Neural progenitor cell (in vitro differentiated cells): ENCODE measurements at regions not wholly inside any gene's neighbourhood (a gene's known extent, or its start where the extent isn't known, plus 50 kb on each side); places are given as distances from the start of the nearest gene placed in this dataset.

Experiments
- DNase-seq: peaks from one replicate; pipeline ENCODE4 v3.0.0-alpha.2; 2016; ENCODE audit warnings: low spot score
- H2AFZ ChIP-seq: fragments of 200-600 bp; sonication (generic); replicated peaks from 2 replicates; pipeline ENCODE4 v1.6.1; 2016; ENCODE audit warnings: antibody characterized with exemption
- H3F3A ChIP-seq: fragments of 200-600 bp; sonication (generic); 2 replicates; pipeline ENCODE4 v1.6.1; 2016; ENCODE audit warnings: antibody characterized with exemption, low read depth
- H3K27ac ChIP-seq: fragments of 200-600 bp; sonication (generic); 2 replicates; pipeline ENCODE4 v1.5.1; 2016; ENCODE audit warnings: mild to moderate bottlenecking
- H3K27me3 ChIP-seq: fragments of 200-600 bp; sonication (generic); 2 replicates; pipeline ENCODE4 v1.6.1; 2016; ENCODE audit warnings: mild to moderate bottlenecking, moderate library complexity
- H3K36me3 ChIP-seq: fragments of 200-600 bp; sonication (generic); 2 replicates; pipeline ENCODE4 v1.5.1; 2016
- H3K4me1 ChIP-seq: fragments of 200-600 bp; sonication (generic); 2 replicates; pipeline ENCODE4 v1.6.1; 2016; ENCODE audit warnings: mixed run types
- H3K4me2 ChIP-seq: fragments of 200-600 bp; sonication (generic); 2 replicates; pipeline ENCODE4 v1.6.1; 2016
- H3K4me3 ChIP-seq: fragments of 200-600 bp; sonication (generic); 2 replicates; pipeline ENCODE4 v1.5.1; 2016
- H3K79me2 ChIP-seq: fragments of 200-600 bp; sonication (generic); 2 replicates; pipeline ENCODE4 v1.6.1; 2016; ENCODE audit warnings: low read depth
- H3K9ac ChIP-seq: fragments of 200-600 bp; sonication (generic); 2 replicates; pipeline ENCODE4 v1.6.1; 2016
- H3K9me3 ChIP-seq: fragments of 200-600 bp; sonication (generic); 2 replicates; pipeline ENCODE4 v1.5.1; 2016; ENCODE audit warnings: low read depth
- H4K20me1 ChIP-seq: fragments of 200-600 bp; sonication (generic); 2 replicates; pipeline ENCODE4 v1.6.1; 2016; ENCODE audit warnings: low read depth
- H3K27ac Mint-ChIP-seq: 3 replicates; pipeline ENCODE4 v1.8.0; 2021; ENCODE audit warnings: mixed read lengths
- H3K27me3 Mint-ChIP-seq: 2 replicates; pipeline ENCODE4 v1.8.0; 2022; ENCODE audit warnings: low read depth, mild to moderate bottlenecking, inconsistent platforms, moderate library complexity, mixed read lengths; ENCODE audit not compliant: insufficient read depth
- H3K36me3 Mint-ChIP-seq: 3 replicates; pipeline ENCODE4 v1.8.0; 2021; ENCODE audit warnings: mixed read lengths
- H3K4me1 Mint-ChIP-seq: 3 replicates; pipeline ENCODE4 v1.8.0; 2021; ENCODE audit warnings: mixed read lengths
- H3K4me3 Mint-ChIP-seq: 3 replicates; pipeline ENCODE4 v1.8.0; 2021; ENCODE audit warnings: mild to moderate bottlenecking, moderate library complexity, mixed read lengths
- H3K9me3 Mint-ChIP-seq: 3 replicates; pipeline ENCODE4 v1.8.0; 2020; ENCODE audit warnings: mixed read lengths
- CTCF ChIP-seq: fragments of 200-600 bp; sonication (generic); IDR thresholded peaks from 2 replicates; pipeline ENCODE4 v1.5.1; 2017; ENCODE audit warnings: antibody characterized with exemption, mild to moderate bottlenecking
- EZH2 ChIP-seq: fragments of 200-600 bp; sonication (generic); IDR thresholded peaks from 2 replicates; pipeline ENCODE4 v1.6.1; 2017; ENCODE audit warnings: antibody characterized with exemption, mild to moderate bottlenecking, moderate library complexity
- EZH2phosphoT487 ChIP-seq: fragments of 200-600 bp; sonication (generic); IDR thresholded peaks from 2 replicates; pipeline ENCODE4 v1.6.1; 2017; ENCODE audit warnings: antibody characterized with exemption

DNA sequence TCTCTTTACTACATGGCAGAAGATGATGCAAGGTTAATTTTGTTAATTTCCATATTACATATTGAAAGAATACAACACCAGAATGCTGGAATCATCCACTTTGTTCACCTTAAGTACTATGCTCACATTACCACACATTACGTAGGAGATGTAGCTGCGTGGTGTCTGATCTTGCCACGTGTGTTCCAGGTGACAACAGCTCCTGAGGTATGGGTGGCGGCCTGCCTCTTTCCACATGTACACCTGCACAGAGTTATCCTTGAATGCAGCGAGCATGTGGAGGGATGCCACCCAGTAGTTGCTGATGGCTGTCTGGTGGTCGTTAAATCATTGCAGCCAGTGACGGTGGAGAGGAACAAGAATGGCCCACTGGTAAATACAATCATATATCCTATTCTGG, 740.5 kb upstream of the EEF2KMT start:
- Histone ChIP-seq H3K27ac (no peak overlapping the region), H3K4me1 (no peaks in the 10 kb centered on the region), H3K79me2 (no peaks in the 10 kb centered on the region), H3K4me3 (no peak overlapping the region), H2AFZ (no peak overlapping the region), H3K36me3 (no peaks in the 10 kb centered on the region), H4K20me1 (no peaks in the 10 kb centered on the region), H3F3A (no peaks in the 10 kb centered on the region), H3K9me3 (no peaks in the 10 kb centered on the region), H3K4me2 (no peak overlapping the region), H3K27me3 (no peaks in the 10 kb centered on the region), H3K9ac (no peak overlapping the region)
- H3K4me1 Mint-ChIP-seq = no peaks in the 10 kb centered on the region
- peaks cover 2% of the 10 kb centered on the region for H3K27me3 Mint-ChIP-seq
- no peaks in the 10 kb centered on the region for H3K36me3 Mint-ChIP-seq
- H3K9me3 Mint-ChIP-seq = no peaks in the 10 kb centered on the region
- no peak overlapping the region for H3K27ac Mint-ChIP-seq
- no peak overlapping the region for H3K4me3 Mint-ChIP-seq
- no peak for DNase-seq
- TF ChIP-seq EZH2phosphoT487 (no peak), CTCF (no peak), EZH2 (no peak)

GRCh38 chr16:5837007-5837670, 739.5 kb upstream of the EEF2KMT start:
- no peaks in the 10 kb centered on the region for H3F3A ChIP-seq
- Mint-ChIP-seq H3K4me1 (no peaks in the 10 kb centered on the region), H3K9me3 (no peaks in the 10 kb centered on the region), H3K4me3 (no peak overlapping the region), H3K36me3 (no peaks in the 10 kb centered on the region), H3K27ac (no peak overlapping the region), H3K27me3 (peaks cover 2% of the 10 kb centered on the region)
- no peaks in the 10 kb centered on the region for H3K9me3 ChIP-seq
- H3K4me3 ChIP-seq = no peak overlapping the region
- no peak for DNase-seq
- no peaks in the 10 kb centered on the region for H3K79me2 ChIP-seq
- H3K9ac ChIP-seq = no peak overlapping the region
- H2AFZ ChIP-seq = no peak overlapping the region
- no peaks in the 10 kb centered on the region for H3K27me3 ChIP-seq
- H3K36me3 ChIP-seq = no peaks in the 10 kb centered on the region
- H3K4me1 ChIP-seq = no peaks in the 10 kb centered on the region
- H4K20me1 ChIP-seq = no peaks in the 10 kb centered on the region
- H3K4me2 ChIP-seq = no peak overlapping the region
- TF ChIP-seq EZH2 (no peak), EZH2phosphoT487 (no peak), CTCF (no peak)
- H3K27ac ChIP-seq = no peak overlapping the region

GRCh38 chr16:5835876-5836275, 738.3 kb upstream of the EEF2KMT start:
- H3K36me3 Mint-ChIP-seq = no peaks in the 10 kb centered on the region

More at GRCh38 chr16:5835876-5836275, 738.3 kb upstream of the EEF2KMT start:
- H3K27me3 ChIP-seq = no peaks in the 10 kb centered on the region
- no peak overlapping the region for H3K4me2 ChIP-seq
- H3K4me1 Mint-ChIP-seq = no peaks in the 10 kb centered on the region
- no peak overlapping the region for H3K4me3 ChIP-seq
- H4K20me1 ChIP-seq = no peaks in the 10 kb centered on the region
- TF ChIP-seq CTCF = no peak
- no peak for TF ChIP-seq EZH2
- TF ChIP-seq EZH2phosphoT487 = no peak
- H3K9me3 ChIP-seq = no peaks in the 10 kb centered on the region
- no peaks in the 10 kb centered on the region for H3F3A ChIP-seq
- H3K27ac Mint-ChIP-seq = no peak overlapping the region
- H2AFZ ChIP-seq = no peak overlapping the region
- no peak overlapping the region for H3K27ac ChIP-seq
- no peaks in the 10 kb centered on the region for H3K9me3 Mint-ChIP-seq
- no peak for DNase-seq
- H3K36me3 ChIP-seq = no peaks in the 10 kb centered on the region
- H3K4me1 ChIP-seq = no peaks in the 10 kb centered on the region
- H3K27me3 Mint-ChIP-seq = peaks cover 3% of the 10 kb centered on the region
- no peak overlapping the region for H3K4me3 Mint-ChIP-seq
- H3K9ac ChIP-seq = no peak overlapping the region
- no peaks in the 10 kb centered on the region for H3K79me2 ChIP-seq
